ENCODE measurements at regions not wholly inside any gene's neighbourhood (a gene's known extent, or its start where the extent isn't known, plus 50 kb on each side); places are given as distances from the start of the nearest gene placed in this dataset.

GRCh38 chr12:4045786-4046494, 172.7 kb upstream of the PARP11 start:
- peaks cover 6% of the 10 kb centered on the region; the same call in 1 of the 2 replicates for H3K9me2 ChIP-seq (ENCODE audit: insufficient read depth)
- H3K4me2 ChIP-seq: no peak overlapping the region; the same call in 1 of the 2 replicates
- no peak for DNase-seq (ENCODE audit: low spot score)
- H3F3A ChIP-seq (replicated peaks; ENCODE audit: low read depth): no peaks in the 10 kb centered on the region
- peak overlapping the region; percentile 9 for H2AFZ ChIP-seq
- Mint-ChIP-seq H3K36me3 (ENCODE audit: low read depth) (no peaks in the 10 kb centered on the region), H3K4me1 (peaks cover 13% of the 10 kb centered on the region), H3K4me3 (no peak overlapping the region), H3K9me3 (peaks cover 5% of the 10 kb centered on the region; the same call in 2 of the 3 replicates), H3K27ac (no peak overlapping the region), H3K27me3 (ENCODE audit: insufficient read depth, low read depth, poor library complexity) (peaks cover 6% of the 10 kb centered on the region)
- H3K27me3 ChIP-seq (ENCODE audit: insufficient read depth): no peaks in the 10 kb centered on the region
- no peak overlapping the region for H3K27ac ChIP-seq (ENCODE audit: low read depth)
- H3K4me3 ChIP-seq: no peak overlapping the region
- H3K4me1 ChIP-seq (ENCODE audit: insufficient read depth): peaks cover 14% of the 10 kb centered on the region; the same call in 1 of the 2 replicates
- no peaks in the 10 kb centered on the region for H4K20me1 ChIP-seq (replicated peaks; ENCODE audit: insufficient read depth)
- TF ChIP-seq POLR2AphosphoS5 (IDR thresholded peaks at IDR 0.05; ENCODE audit: low read depth): no peak
- TF ChIP-seq EZH2 (IDR thresholded peaks at IDR 0.05; ENCODE audit: low read depth, unreplicated experiment): no peak
- TF ChIP-seq, protein P1, sequence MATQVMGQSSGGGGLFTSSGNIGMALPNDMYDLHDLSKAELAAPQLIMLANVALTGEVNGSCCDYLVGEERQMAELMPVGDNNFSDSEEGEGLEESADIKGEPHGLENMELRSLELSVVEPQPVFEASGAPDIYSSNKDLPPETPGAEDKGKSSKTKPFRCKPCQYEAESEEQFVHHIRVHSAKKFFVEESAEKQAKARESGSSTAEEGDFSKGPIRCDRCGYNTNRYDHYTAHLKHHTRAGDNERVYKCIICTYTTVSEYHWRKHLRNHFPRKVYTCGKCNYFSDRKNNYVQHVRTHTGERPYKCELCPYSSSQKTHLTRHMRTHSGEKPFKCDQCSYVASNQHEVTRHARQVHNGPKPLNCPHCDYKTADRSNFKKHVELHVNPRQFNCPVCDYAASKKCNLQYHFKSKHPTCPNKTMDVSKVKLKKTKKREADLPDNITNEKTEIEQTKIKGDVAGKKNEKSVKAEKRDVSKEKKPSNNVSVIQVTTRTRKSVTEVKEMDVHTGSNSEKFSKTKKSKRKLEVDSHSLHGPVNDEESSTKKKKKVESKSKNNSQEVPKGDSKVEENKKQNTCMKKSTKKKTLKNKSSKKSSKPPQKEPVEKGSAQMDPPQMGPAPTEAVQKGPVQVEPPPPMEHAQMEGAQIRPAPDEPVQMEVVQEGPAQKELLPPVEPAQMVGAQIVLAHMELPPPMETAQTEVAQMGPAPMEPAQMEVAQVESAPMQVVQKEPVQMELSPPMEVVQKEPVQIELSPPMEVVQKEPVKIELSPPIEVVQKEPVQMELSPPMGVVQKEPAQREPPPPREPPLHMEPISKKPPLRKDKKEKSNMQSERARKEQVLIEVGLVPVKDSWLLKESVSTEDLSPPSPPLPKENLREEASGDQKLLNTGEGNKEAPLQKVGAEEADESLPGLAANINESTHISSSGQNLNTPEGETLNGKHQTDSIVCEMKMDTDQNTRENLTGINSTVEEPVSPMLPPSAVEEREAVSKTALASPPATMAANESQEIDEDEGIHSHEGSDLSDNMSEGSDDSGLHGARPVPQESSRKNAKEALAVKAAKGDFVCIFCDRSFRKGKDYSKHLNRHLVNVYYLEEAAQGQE (IDR thresholded peaks at IDR 0.05; ENCODE audit: unreplicated experiment): no peak
- no peak for TF ChIP-seq CTCF (conservative IDR thresholded peaks at IDR 0.05; ENCODE audit: low read depth in 2 of 2)
- TF ChIP-seq, protein P2, sequence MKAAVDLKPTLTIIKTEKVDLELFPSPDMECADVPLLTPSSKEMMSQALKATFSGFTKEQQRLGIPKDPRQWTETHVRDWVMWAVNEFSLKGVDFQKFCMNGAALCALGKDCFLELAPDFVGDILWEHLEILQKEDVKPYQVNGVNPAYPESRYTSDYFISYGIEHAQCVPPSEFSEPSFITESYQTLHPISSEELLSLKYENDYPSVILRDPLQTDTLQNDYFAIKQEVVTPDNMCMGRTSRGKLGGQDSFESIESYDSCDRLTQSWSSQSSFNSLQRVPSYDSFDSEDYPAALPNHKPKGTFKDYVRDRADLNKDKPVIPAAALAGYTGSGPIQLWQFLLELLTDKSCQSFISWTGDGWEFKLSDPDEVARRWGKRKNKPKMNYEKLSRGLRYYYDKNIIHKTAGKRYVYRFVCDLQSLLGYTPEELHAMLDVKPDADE (IDR thresholded peaks at IDR 0.05): no peak
- TF ChIP-seq EZH2phosphoT487 (IDR thresholded peaks at IDR 0.05; ENCODE audit: unreplicated experiment): no peak
- no peak for TF ChIP-seq NANOG (IDR thresholded peaks at IDR 0.05; ENCODE audit: borderline replicate concordance)
- no peak for TF ChIP-seq CREB1 (CRISPR knock-in tag; IDR thresholded peaks at IDR 0.05; ENCODE audit: low read depth)
- TF ChIP-seq, protein P3, sequence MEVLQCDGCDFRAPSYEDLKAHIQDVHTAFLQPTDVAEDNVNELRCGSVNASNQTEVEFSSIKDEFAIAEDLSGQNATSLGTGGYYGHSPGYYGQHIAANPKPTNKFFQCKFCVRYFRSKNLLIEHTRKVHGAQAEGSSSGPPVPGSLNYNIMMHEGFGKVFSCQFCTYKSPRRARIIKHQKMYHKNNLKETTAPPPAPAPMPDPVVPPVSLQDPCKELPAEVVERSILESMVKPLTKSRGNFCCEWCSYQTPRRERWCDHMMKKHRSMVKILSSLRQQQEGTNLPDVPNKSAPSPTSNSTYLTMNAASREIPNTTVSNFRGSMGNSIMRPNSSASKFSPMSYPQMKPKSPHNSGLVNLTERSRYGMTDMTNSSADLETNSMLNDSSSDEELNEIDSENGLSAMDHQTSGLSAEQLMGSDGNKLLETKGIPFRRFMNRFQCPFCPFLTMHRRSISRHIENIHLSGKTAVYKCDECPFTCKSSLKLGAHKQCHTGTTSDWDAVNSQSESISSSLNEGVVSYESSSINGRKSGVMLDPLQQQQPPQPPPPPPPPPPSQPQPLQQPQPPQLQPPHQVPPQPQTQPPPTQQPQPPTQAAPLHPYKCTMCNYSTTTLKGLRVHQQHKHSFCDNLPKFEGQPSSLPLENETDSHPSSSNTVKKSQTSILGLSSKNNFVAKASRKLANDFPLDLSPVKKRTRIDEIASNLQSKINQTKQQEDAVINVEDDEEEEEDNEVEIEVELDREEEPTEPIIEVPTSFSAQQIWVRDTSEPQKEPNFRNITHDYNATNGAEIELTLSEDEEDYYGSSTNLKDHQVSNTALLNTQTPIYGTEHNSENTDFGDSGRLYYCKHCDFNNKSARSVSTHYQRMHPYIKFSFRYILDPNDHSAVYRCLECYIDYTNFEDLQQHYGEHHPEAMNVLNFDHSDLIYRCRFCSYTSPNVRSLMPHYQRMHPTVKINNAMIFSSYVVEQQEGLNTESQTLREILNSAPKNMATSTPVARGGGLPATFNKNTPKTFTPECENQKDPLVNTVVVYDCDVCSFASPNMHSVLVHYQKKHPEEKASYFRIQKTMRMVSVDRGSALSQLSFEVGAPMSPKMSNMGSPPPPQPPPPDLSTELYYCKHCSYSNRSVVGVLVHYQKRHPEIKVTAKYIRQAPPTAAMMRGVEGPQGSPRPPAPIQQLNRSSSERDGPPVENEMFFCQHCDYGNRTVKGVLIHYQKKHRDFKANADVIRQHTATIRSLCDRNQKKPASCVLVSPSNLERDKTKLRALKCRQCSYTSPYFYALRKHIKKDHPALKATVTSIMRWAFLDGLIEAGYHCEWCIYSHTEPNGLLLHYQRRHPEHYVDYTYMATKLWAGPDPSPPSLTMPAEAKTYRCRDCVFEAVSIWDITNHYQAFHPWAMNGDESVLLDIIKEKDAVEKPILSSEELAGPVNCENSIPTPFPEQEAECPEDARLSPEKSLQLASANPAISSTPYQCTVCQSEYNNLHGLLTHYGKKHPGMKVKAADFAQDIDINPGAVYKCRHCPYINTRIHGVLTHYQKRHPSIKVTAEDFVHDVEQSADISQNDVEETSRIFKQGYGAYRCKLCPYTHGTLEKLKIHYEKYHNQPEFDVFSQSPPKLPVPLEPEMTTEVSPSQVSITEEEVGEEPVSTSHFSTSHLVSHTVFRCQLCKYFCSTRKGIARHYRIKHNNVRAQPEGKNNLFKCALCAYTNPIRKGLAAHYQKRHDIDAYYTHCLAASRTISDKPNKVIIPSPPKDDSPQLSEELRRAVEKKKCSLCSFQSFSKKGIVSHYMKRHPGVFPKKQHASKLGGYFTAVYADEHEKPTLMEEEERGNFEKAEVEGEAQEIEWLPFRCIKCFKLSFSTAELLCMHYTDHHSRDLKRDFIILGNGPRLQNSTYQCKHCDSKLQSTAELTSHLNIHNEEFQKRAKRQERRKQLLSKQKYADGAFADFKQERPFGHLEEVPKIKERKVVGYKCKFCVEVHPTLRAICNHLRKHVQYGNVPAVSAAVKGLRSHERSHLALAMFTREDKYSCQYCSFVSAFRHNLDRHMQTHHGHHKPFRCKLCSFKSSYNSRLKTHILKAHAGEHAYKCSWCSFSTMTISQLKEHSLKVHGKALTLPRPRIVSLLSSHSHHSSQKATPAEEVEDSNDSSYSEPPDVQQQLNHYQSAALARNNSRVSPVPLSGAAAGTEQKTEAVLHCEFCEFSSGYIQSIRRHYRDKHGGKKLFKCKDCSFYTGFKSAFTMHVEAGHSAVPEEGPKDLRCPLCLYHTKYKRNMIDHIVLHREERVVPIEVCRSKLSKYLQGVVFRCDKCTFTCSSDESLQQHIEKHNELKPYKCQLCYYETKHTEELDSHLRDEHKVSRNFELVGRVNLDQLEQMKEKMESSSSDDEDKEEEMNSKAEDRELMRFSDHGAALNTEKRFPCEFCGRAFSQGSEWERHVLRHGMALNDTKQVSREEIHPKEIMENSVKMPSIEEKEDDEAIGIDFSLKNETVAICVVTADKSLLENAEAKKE (CRISPR knock-in tag; IDR thresholded peaks at IDR 0.05): no peak
- TF ChIP-seq ZNF331 (CRISPR knock-in tag; IDR thresholded peaks at IDR 0.05; ENCODE audit: low read depth): no peak
- TF ChIP-seq STAT1 (IDR thresholded peaks at IDR 0.05; ENCODE audit: unreplicated experiment): no peak
- no peak for TF ChIP-seq ZNF114 (CRISPR knock-in tag; IDR thresholded peaks at IDR 0.05)
- TF ChIP-seq JUNB (IDR thresholded peaks at IDR 0.05; ENCODE audit: unreplicated experiment): no peak
- H3K36me3 ChIP-seq (ENCODE audit: insufficient read depth): no peaks in the 10 kb centered on the region
- H3K79me2 ChIP-seq (replicated peaks; ENCODE audit: insufficient read depth): no peaks in the 10 kb centered on the region
- peak; percentile 21; the same call in 1 of the 3 replicates for ATAC-seq

Measured in GM23338 (cell line).